Hindlimb muscle (tissue), 1 donor: ENCODE measurements at regions not wholly inside any gene's neighbourhood (a gene's known extent, or its start where the extent isn't known, plus 50 kb on each side); places are given as distances from the start of the nearest gene placed in this dataset.
"Not testable (repeated sequence)": the region's sequence is repeated elsewhere in the genome, so short reads cannot be mapped to it uniquely, and the experiment has no call there.

Experiments used
- DNase-seq: peaks from one replicate; pipeline ENCODE4 v3.0.0-alpha.2; 2013

DNA sequence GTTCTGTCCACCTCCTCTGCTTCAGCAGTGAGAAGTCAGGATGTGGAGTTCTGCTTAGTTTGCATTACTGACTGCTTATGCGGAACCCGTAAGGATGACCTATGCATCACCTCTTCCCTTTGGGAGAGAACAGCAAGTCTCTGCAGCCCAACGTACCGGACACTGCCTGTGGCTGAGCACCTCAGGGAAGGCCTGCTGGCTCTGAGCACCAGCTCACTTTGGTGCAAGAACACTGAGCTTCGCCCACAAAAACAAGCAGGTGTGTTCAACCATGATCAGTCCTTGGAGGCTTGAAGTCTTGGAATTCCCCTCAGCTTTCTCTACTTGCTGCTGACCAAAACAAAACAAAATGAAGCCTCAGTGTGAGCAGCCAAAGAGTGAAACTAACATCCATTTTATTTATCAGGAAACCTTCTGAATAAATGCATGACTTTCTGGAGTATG lies 52.7 kb upstream of the NCK2 start:
- DNase-seq: no peak

DNA sequence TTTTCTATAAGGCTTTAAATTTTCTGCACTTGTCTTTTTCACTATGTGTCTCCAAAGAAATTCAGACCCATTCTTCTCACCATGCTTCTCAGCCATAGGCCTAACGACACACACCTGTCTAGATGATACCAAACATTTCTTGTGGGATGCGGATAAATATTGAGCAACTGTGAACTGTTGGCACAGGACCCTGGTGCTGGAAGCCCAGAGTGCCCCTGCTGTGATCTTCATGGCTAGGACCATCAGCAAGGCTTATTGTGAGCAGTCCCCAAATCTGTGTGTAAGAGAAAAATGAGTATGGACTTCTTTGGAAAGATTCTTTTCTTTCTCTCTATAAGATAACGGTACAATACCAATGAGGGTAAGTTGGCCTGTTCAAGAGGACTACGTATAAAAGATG lies 54.1 kb upstream of the NCK2 start:
- no peak for DNase-seq

DNA sequence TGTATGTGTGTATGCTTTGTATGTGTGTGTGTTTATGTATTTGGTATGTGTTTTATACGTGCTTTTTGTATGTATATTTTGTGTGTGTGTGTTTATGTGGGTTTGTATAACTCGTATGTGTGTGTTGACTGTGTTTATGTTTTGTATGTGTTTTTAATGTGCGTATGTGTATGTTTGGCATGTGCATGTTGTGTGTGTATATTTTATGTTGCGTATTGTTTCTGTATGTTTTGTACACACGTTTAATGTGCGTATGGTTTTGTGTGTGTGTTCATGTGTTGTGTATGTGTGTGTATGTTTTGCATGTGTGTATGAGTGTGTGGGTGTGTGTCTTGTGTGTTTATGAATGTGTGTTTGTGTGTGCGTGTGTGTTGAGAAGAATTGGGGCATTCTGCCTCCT lies 55.2 kb upstream of the NCK2 start:
- no peak for DNase-seq

DNA sequence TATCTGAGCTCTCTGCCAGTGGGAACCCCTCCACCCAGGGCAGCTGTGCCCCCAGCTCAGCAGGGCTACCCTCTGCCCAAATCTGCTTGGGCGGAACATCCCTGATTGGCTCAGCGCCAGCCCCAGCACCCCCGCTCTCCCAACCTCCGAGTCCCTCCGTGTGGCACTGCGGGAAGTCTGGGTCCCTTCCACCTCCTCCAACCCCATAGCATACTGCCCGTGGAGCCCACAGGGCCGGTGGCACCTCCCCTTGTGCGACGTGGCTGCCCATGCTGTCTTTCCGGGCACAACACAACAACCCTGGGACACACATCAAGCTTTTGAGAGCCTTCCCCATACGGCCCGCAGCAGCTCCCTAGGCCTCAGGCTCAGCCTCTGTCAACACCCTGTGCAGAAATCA lies 55.8 kb upstream of the NCK2 start:
- DNase-seq: no peak

DNA sequence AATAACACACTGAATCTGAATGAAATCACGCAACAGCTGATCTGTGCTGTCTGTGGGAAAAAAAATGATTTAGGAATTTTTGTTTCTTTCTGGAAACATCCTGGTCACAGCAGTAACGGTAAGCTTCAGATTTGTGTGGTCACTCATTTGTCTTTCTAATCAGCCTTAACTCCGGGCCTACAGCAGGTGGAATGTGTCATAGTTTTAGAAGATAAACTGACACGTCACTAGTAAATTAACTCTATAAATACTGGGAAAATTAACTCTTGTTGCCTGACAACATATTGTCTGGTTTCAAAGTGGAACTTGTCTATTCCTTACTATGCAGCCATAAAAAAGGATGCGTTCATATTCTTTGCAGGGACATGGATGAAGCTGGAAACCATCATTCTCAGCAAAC lies 58.1 kb upstream of the NCK2 start:
- no peak for DNase-seq

DNA sequence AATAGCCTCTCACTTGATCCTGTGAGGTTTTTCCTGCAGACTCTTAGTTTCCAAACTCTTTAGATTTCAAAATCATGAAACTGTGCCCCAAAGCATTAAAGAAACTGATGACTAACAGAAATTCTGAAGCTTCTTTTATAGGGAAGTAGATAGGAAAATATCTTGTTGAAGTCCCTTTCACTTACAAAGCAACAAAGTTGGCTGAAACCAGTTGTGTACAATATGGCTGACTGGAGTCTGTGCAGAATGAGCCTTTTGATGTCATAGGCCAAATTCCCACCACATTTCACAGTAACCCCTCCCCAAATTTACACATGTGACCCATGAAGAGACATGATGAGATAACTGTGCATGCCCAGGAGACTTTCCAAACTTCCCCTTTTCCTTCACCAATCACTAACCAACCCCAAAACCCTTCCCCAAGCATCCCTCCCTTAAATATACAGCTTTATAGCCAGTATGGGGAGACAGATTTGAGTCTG lies 61.7 kb upstream of the NCK2 start:
- DNase-seq: no peak

DNA sequence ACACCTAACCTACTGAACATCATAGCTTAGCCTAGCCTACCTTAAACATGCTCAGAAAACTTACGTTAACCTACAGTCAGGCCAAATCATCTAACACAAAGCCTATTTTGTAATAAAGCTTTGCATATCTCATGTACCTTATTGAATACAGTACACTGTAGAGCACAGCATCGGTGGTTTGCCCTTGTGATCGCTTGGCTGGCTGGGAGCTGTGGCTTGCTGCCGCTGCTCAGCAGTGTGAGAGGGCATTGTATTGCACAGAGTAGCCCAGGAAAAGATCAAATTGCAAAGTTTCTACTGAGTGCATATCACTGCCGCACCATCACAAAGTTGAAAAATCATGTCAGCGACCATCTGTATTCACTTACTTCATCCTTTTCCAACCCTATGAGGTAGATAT lies 62.3 kb upstream of the NCK2 start:
- DNase-seq: no peak

DNA sequence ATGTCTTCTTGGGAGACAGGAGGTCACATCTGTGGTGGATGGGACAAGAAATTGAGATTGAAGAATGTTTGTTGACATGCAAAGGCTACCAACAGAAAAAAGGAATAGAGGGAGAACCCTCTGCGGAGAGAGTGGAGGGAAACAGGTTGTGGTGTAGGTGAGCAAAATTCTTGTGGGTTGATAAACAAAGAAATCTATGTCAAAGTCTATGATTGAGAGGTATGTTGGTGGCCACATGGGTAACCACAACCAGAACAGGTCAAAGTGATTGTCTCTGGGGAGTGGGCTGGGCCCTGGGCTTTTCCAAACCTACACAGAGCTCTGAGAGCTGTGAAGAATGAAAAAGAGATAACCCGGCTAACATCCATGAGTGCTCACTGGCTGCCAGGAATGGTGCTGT lies 62.8 kb upstream of the NCK2 start:
- DNase-seq: no peak

DNA sequence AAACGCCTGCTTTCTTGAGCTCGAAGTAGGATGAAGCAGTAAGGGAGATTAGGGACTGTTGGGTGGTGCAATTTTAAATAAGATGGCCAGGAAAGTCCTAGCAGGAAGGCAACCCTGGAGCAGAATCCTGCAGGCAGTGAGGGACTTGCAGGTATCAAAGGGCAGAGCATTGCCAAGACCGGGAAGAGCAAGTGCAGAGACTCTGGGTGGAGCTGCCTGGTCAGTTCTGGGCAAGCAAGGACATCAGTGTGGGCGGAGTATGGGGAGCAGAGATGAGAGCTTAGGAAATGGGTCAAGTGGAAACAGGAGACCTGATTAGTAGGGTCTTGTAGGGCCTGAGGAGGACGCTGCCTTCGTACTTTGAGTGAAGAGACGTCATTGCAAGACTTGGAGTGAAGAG lies 64.4 kb upstream of the NCK2 start:
- no peak for DNase-seq

DNA sequence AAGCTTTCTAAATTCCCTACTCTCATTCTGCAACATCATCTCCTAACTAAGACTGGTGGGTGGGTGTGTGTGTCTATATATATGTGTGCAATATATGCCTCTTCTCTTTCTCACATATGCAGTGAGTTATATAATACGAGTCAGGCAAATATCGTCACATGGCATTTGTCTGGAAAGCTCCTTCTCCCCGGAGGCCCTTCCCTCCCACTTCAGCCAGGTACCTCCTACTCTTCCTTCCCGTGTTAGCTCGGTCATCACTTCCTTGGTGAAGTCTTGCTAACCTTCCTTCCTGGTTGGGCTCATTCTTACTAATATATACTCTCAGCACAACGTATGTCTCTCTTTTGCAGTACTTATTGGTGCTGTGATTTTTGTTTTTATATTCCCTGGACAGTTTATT lies 66.4 kb upstream of the NCK2 start:
- DNase-seq: no peak

DNA sequence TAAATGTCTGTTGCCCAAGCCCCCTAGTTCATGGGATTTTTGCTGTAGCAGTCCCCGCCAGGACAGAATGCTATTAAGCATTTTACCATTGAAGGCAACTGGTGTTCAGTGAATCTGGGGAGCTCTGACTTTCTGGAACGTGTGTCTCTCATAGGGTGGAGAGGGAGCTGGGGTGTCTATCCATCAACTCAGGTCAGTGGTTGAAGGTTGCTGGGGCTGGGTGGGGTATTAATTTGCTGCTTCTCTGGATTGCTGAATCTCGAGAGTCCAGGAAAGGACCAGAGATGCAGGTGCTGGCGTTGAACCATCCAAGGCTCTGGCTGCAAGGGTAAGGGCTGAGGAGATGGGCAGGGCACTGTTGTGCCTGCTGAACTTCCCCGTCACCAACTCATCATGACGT lies 66.8 kb upstream of the NCK2 start:
- DNase-seq: no peak

DNA sequence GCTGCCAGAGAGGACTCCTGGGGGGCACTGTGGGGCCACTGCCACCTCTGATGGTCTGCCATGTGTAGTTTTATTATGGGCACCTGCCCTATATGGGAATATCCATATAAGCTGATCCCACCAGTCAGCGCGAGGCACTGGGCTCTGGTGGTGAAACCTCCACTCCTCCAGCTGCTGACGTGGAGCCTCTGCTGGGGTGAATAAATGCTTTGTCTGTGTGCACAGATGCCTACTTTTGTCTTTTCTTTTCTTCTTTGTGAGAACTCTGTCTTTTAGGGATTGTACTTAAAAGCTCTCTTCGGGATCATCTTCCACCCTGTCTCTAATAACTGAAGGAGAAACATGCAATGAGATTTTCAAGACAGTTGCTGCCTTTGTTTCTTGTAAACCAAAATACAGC lies 68.9 kb upstream of the NCK2 start:
- DNase-seq: no peak

DNA sequence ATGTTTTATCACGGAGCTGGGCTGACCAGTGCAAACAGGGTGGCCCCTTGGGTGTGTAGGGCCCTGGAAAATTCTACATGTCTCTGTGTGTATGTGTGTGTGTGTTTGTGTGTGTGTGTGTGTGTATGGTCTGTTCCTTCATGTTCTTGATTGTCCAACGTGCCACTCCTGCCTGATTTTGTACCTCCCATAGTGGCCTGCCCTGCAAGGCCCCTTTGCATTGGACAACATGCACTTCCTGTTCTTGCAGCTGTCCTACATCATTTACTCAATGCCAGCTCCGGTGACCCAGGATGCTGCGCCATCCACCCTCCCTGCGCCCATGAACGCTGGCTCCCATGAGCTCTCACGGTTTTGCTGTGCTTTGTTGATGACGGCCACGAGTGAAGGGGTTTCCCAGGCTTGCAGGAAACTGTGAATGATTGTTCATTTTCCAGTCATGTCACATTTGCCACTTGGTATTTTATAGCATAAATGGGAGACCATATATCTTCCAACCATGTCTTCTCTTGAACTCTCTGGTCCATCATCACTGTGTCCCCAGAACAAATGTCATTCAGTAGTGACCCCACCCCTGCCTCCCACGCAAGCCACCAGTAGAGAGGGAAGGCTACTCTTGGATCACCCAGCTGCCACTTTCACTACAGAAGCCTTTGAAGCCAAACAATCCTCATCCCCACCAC lies 69.7 kb upstream of the NCK2 start:
- DNase-seq: no peak

DNA sequence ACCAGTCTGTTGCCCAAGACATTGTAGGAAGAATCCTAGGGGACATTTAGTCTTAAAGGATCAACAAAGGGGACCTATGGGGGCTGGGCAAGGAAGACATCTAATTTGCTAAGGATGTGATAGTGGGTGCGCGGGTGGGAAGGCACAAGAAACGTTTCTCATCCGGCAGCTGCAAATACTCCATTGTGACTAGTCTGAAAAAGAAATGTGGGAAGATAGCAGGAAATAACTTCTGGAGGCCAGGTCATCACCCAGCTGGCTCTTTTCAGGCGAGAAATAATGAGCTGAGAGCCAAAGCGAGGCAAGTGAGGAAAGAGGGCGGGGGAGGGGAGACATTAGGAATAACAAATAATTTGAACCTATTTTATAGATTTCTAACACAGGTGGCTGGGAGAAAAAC lies 70.3 kb upstream of the NCK2 start:
- no peak for DNase-seq

DNA sequence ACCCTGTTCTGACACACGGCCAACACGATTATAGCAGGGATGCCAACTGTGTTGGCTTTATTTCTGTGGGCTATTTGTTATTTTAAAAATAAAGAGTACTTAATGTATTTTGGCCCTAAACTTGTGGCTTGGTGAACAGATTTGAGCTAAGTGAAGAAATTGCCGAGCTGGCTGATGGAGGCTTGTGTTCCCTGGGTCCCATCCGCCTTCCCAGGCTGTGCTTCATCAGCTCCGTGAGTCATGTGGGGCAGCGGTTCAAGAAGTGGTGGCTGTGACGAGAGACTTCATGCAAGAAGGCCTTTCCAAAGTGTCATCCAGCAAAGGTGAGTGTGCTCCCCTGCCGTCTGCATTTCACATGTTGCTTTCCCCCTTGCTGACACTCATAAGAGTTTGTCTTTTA lies 73.6 kb upstream of the NCK2 start:
- DNase-seq: no peak

DNA sequence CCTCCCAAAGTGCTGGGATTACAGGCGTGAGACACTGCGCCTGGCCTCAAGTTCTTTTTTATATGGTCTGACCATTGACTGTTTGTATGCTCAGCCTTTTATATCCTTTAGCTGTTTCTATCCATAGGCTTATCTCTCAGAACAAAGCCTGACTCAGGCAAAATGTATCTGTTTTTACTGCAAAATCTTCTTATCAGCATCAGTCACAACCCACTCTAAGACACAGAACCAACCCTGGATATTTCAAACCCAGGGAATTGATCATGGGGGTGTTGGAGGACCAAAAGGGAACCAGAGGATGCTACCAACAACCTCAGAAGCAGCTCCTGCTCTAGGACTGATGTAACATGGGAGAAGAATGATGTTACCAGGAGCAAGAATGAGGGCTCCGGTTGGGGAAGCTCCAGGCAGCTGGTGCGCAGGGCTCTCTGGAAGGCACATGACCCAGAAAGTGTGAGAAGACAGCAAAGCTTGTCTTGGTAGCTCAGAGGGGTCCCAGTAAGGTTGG lies 75.3 kb upstream of the NCK2 start:
- DNase-seq: no peak

DNA sequence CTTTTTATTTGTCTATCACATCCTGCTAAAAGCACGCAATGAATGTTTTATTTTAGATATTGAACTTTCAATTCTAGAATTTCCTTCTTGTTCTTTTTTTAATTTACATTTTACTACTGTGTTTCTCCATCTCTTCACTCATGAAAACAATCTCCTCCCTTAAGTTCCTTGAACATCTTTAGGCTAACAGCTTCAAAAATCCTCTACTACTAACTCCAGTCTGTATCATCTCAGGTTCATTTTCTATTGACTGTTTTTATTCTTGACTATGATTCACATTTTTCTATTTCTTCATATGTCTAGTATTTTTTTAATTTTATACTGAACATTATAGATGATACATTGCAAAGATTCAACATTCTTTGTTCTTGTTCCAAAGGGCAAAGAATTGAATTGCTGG lies 79.2 kb upstream of the NCK2 start:
- no peak for DNase-seq

DNA sequence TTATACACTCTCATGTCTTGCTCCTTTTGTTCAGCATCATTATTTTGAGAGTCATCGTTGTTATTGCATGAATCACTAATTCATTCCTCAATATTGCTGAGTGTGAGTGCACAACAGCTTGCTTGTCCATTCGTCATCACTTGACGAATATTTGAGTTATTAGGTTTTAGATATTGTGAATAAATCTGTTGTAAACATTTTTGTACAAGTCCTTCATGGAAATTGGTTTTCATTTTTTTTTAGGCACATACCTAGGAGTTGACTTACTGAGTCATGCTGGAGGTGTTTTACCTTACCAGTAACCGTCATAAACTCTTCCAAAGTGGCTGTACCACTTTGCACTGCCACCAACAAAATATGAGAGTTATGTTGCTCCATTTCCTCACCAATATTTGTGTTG lies 84.2 kb upstream of the NCK2 start:
- DNase-seq: no peak

DNA sequence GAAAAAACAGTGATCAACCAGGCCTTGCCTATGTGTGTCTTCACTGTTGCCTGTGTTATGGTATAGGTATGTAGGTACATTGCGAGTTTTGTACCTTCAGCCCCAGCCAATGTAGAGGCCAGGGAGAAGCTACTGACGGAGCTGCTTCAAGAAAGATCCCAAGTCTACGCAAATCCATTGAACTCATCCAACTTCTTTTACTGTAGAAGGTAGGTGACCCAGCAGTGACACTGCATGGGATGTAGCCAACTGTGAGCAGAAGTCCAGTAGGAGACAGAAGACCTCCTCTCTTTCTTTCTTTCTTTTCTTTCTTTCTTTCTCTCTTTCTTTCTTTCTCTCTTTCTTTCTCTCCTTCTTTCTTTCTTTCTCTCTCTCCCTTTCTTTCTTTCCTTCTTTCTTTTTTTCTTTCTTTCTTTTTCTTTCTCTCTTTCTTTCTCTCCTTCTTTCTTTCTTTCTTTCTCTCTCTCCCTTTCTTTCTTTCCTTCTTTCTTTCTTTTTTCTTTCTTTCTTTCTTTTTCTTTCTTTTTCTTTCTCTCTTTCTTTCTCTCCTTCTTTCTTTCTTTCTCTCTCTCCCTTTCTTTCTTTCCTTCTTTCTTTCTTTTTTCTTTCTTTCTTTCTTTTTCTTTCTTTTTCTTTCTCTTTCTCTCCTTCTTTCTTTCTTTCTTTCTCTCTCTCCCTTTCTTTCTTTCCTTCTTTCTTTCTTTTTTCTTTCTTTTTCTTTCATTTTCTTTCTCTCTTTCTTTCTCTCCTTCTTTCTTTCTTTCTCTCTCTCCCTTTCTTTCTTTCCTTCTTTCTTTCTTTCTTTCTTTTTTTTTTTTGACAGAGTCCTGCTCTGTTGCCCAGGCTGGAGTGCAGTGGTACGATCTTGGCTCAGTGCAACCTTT lies 88.7 kb upstream of the NCK2 start:
- not testable (repeated sequence) for DNase-seq

DNA sequence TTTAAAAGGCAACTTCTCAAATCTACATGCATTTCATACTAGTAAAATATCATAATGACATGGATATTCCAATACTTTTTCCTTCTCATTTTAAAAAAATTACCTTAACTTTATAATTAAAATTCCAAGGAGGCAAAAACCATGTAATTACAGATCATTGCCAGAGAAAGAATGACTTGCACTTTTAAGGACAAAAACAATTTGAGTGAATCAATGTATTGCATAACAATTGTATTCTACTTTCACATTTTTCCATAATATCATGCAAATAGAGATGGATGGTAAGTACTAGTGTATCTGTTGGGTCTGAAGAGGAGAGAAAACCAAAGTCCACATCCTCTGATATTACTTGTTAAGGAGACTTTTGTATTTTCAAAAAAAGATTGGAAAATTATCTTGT lies 89.5 kb upstream of the NCK2 start:
- DNase-seq: no peak

DNA sequence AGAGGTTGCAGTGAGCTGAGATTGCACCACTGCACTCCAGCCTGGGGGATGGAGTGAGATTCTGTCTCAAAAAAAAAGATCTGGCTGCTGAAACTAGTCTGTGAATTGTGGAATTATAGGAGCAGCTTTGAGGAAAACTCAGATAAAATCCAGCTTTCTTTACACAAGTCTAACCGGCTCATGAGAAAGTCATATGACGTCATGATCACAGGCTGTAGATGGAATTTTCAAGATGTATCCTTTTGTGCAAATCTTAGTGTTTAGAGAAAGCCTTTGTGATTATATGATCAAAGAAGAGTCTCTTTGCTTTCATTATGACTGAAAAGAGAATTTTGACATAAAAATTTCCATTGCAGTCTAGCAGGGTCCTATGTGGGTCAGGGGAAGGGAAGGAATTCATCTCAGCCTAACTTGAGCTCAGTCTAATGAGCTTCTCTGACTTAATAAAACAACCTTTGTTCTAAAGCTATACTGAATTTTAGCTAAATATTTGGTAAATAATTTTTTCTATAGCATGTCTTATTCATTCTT lies 90.2 kb upstream of the NCK2 start:
- no peak for DNase-seq

DNA sequence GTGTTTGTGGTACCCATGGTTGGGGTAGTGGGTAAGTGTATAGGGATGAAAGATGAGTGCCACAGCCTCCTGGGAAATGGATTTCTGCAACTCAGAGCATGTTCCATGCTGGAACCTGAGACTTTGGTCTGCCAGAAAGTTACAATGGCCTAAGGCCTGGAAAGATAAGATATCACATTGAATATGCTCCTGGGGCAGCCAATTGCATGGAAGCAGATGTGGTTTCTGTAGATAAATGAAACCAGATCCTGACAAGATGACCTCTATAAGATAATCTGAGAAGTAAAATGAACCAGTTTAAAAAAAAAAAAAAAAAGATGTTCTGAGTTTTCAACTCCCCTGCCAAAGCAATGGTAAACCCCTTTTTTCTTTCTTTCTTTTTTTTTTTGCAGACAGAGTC lies 91.4 kb upstream of the NCK2 start:
- no peak for DNase-seq

DNA sequence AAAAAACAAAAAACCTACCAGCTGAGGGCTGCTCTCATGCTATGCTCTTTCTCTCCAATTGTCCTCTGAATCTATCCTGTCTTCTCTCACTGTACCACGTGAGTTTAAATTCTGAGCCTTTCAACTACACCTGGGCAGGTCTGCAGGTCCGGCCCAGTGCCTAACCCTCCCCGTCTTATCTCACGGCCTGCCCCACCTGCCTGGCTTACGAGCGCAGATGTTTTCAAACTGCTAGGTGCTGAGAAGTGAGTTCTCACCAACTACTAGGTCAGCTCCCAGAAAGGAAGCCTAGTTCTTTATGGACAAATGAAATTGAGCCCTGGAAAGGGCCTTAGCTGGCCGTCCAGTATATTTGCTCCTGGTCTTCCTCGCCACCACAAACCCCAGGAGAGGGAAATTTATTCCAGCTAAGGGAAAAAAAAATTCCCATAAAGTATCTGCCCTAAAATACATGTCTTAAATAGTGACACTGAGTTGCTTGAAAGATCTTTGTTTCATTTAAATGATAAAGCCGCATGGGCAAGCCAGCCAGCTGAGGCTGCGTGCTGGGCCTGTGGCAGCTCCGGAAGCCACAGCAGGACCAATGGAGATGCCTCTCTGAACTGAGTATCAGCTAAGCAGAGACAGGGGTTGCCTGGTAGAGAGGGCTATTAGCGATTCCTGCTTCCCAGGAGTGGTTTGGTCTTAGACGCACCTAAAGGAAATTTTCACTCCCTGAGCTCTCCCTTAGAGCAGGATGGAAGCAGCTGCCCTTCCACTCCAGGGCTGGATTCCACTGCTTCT lies 92.5 kb upstream of the NCK2 start:
- DNase-seq: no peak
